ENCODE measurements at regions not wholly inside any gene's neighbourhood (a gene's known extent, or its start where the extent isn't known, plus 50 kb on each side); places are given as distances from the start of the nearest gene placed in this dataset.
"Not testable (repeated sequence)": the region's sequence is repeated elsewhere in the genome, so short reads cannot be mapped to it uniquely, and the experiment has no call there.

DNA sequence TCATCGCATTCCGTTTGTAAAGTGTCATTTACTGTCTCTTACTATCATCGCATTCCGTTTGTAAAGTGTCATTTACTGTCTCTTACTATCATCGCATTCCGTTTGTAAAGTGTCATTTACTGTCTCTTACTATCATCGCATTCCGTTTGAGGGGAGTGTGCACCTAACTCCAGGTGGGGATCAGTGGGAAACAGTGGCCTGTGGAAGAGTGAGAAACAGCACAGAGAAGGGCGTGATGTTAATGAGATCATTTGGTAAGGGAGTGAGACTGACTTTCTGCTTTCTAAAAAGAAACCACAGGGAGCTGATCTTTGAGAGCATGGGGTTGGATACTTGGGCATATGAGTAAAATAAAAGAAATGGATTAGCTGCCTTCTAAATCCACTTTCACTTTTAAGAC is 77.5 kb upstream of the ZPLD1 start:
- DNase-seq, result not testable (repeated sequence)

GRCh38 chr3:102360183-102360860 is 74.5 kb upstream of the ZPLD1 start:
- DNase-seq, result no peak

- DNase-seq, result no peak
Measured at GRCh38 chr3:102361101-102361500, 73.7 kb upstream of the ZPLD1 start.

DNA sequence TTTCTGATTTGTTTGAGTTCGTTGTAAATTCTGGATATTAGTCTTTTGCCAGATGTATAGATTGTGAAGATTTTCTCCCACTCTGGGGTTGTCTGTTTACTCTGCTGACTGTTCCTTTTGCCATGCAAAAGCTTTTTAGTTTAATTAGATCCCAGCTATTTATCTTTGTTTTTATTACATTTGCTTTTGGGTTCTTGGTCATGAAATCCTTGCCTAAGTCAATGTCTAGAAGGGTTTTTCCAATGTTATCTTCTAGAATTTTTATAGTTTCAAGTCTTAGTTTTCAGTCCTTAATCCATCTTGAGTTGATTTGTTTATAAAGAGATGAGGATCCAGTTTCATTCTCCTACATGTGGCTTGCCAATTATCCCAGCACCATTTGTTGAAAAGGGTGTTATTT is 68.7 kb upstream of the ZPLD1 start:
- not testable (repeated sequence) for DNase-seq

GRCh38 chr3:102374863-102375634 is 59.8 kb upstream of the ZPLD1 start:
- DNase-seq, result no peak

- DNase-seq, result no peak
Measured at GRCh38 chr3:102378216-102378615, 56.6 kb upstream of the ZPLD1 start.

DNA sequence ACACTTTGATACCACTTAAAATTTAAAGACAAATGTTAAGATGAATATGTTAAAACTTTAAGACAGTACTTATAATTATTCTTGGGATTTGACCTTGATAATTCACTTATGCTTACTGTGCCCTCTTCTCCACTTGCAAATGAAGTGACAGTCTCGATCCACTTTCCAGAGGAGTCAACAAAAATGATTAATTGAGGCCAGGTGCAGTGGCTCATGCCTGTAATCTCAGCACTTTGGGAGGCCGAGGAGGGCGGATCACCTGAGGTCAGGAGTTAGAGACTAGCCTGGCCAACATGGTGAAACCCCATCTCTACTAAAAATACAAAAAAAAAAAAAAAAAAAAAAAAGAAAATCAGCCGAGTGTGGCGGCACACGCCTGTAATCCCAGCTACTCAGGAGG is 52.6 kb upstream of the ZPLD1 start:
- DNase-seq, result not testable (repeated sequence)

All from right forelimb (tissue), 1 donor.